ENCODE measurements at regions not wholly inside any gene's neighbourhood (a gene's known extent, or its start where the extent isn't known, plus 50 kb on each side); places are given as distances from the start of the nearest gene placed in this dataset.

- no peak for FAIRE-seq
- intact Hi-C loops (cut with DNase I) = no loop called here
- no peak for DNase-seq
- Histone ChIP-seq H3K27ac (ENCODE audit: low read depth in 2 of 2, low read length in 2 of 2) (no peak overlapping the region), H3K9me3 (ENCODE audit: control insufficient read depth in 2 of 3, insufficient read depth in 1 of 3, low read length in 3 of 3) (peaks cover 0 to 4% (median 0%) of the 10 kb centered on the region in 3 donors), H3K4me3 (ENCODE audit: low read length in 3 of 3) (no peak overlapping the region), H3K36me3 (ENCODE audit: control insufficient read depth in 2 of 3, insufficient read depth in 3 of 3, low read length in 3 of 3) (no peaks in the 10 kb centered on the region), H3K27me3 (ENCODE audit: control insufficient read depth, insufficient read depth, low read length) (no peaks in the 10 kb centered on the region), H3K9ac (ENCODE audit: low read length in 3 of 3) (no peak overlapping the region), H3K4me1 (ENCODE audit: control insufficient read depth in 2 of 3, insufficient read depth in 2 of 3, low read depth in 1 of 3, low read length in 3 of 3) (no peaks in the 10 kb centered on the region)
- TF ChIP-seq, protein P1, sequence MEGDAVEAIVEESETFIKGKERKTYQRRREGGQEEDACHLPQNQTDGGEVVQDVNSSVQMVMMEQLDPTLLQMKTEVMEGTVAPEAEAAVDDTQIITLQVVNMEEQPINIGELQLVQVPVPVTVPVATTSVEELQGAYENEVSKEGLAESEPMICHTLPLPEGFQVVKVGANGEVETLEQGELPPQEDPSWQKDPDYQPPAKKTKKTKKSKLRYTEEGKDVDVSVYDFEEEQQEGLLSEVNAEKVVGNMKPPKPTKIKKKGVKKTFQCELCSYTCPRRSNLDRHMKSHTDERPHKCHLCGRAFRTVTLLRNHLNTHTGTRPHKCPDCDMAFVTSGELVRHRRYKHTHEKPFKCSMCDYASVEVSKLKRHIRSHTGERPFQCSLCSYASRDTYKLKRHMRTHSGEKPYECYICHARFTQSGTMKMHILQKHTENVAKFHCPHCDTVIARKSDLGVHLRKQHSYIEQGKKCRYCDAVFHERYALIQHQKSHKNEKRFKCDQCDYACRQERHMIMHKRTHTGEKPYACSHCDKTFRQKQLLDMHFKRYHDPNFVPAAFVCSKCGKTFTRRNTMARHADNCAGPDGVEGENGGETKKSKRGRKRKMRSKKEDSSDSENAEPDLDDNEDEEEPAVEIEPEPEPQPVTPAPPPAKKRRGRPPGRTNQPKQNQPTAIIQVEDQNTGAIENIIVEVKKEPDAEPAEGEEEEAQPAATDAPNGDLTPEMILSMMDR (IDR thresholded peaks at IDR 0.05; ENCODE audit: borderline replicate concordance, extremely low read depth, insufficient read depth) = no peak
Measured at GRCh38 chr6:120230008-120230407, 880.4 kb upstream of the MAN1A1 start.

DNA sequence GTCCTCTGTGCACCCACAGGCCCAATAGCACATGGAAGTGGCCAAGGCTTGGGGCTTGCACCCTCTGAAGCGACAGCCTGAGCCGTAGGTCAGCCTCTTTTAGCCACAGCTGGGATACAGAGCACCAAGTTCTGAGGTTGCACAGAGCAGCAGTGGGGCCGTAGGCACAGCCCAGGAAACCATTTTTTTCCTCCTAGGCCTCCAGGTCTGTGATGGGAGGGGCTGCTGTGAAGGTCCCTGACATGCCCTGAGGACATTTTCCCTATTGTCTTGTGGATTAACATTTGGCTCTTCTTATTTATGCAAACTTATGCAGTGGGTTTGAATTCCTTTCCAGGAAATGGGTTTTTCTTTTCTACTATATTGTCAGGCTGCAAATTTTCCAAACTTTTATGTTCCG, 878.7 kb upstream of the MAN1A1 start:
- H3K9me3 ChIP-seq (ENCODE audit: control insufficient read depth in 2 of 3, insufficient read depth in 1 of 3, low read length in 3 of 3) = no peaks in the 10 kb centered on the region
- FAIRE-seq = no peak
- intact Hi-C loops (cut with DNase I) = no loop called here

GRCh38 chr6:120219339-120219738, 869.8 kb upstream of the MAN1A1 start:
- FAIRE-seq (no peak), DNase-seq (no peak)
- Histone ChIP-seq H3K4me1 (ENCODE audit: control insufficient read depth in 2 of 3, insufficient read depth in 2 of 3, low read depth in 1 of 3, low read length in 3 of 3) (no peaks in the 10 kb centered on the region), H3K9ac (ENCODE audit: low read length in 3 of 3) (no peak overlapping the region), H3K9me3 (ENCODE audit: control insufficient read depth in 2 of 3, insufficient read depth in 1 of 3, low read length in 3 of 3) (no peaks in the 10 kb centered on the region), H3K4me3 (ENCODE audit: low read length in 3 of 3) (no peak overlapping the region), H3K27me3 (ENCODE audit: control insufficient read depth, insufficient read depth, low read length) (no peaks in the 10 kb centered on the region), H3K27ac (ENCODE audit: low read depth in 2 of 2, low read length in 2 of 2) (no peak overlapping the region), H3K36me3 (ENCODE audit: control insufficient read depth in 2 of 3, insufficient read depth in 3 of 3, low read length in 3 of 3) (no peaks in the 10 kb centered on the region)
- intact Hi-C loops (cut with DNase I) = no loop called here
- TF ChIP-seq, protein P1 (IDR thresholded peaks at IDR 0.05; ENCODE audit: borderline replicate concordance, extremely low read depth, insufficient read depth) = no peak

More for the DNA sequence above, 878.7 kb upstream of the MAN1A1 start:
- TF ChIP-seq, protein P1 (IDR thresholded peaks at IDR 0.05; ENCODE audit: borderline replicate concordance, extremely low read depth, insufficient read depth) = no peak
- H3K27me3 ChIP-seq (ENCODE audit: control insufficient read depth, insufficient read depth, low read length) = no peaks in the 10 kb centered on the region
- no peak overlapping the region for H3K4me3 ChIP-seq (ENCODE audit: low read length in 3 of 3)
- H3K36me3 ChIP-seq (ENCODE audit: control insufficient read depth in 2 of 3, insufficient read depth in 3 of 3, low read length in 3 of 3) = no peaks in the 10 kb centered on the region
- H3K27ac ChIP-seq (ENCODE audit: low read depth in 2 of 2, low read length in 2 of 2) = no peak overlapping the region
- no peak overlapping the region for H3K9ac ChIP-seq (ENCODE audit: low read length in 3 of 3)
- no peak for DNase-seq
- no peaks in the 10 kb centered on the region for H3K4me1 ChIP-seq (ENCODE audit: control insufficient read depth in 2 of 3, insufficient read depth in 2 of 3, low read depth in 1 of 3, low read length in 3 of 3)

GRCh38 chr6:120214088-120214499, 864.5 kb upstream of the MAN1A1 start:
- intact Hi-C loops (cut with DNase I) = no loop called here
- H3K27ac ChIP-seq (ENCODE audit: low read depth in 2 of 2, low read length in 2 of 2) = no peak overlapping the region
- H3K9me3 ChIP-seq (ENCODE audit: control insufficient read depth in 2 of 3, insufficient read depth in 1 of 3, low read length in 3 of 3) = no peaks in the 10 kb centered on the region
- H3K27me3 ChIP-seq (ENCODE audit: control insufficient read depth, insufficient read depth, low read length) = no peaks in the 10 kb centered on the region
- TF ChIP-seq, protein P1 (IDR thresholded peaks at IDR 0.05; ENCODE audit: borderline replicate concordance, extremely low read depth, insufficient read depth) = no peak
- no peaks in the 10 kb centered on the region for H3K4me1 ChIP-seq (ENCODE audit: control insufficient read depth in 2 of 3, insufficient read depth in 2 of 3, low read depth in 1 of 3, low read length in 3 of 3)
- H3K36me3 ChIP-seq (ENCODE audit: control insufficient read depth in 2 of 3, insufficient read depth in 3 of 3, low read length in 3 of 3) = no peaks in the 10 kb centered on the region
- no peak overlapping the region for H3K4me3 ChIP-seq (ENCODE audit: low read length in 3 of 3)
- no peak for FAIRE-seq
- peak in 1 of 5 donors; percentile 1 for DNase-seq
- H3K9ac ChIP-seq (ENCODE audit: low read length in 3 of 3) = no peak overlapping the region

Data from kidney (tissue), 13 donors.